Cerebellar nuclear complex (tissue), 1 donor: ENCODE measurements at regions not wholly inside any gene's neighbourhood (a gene's known extent, or its start where the extent isn't known, plus 50 kb on each side); places are given as distances from the start of the nearest gene placed in this dataset.

ENCODE experiments used
- DNase-seq, 2 experiments: peaks; one replicate each; lab custom pipeline; 2025; lab: John Stamatoyannopoulos, UW

DNA sequence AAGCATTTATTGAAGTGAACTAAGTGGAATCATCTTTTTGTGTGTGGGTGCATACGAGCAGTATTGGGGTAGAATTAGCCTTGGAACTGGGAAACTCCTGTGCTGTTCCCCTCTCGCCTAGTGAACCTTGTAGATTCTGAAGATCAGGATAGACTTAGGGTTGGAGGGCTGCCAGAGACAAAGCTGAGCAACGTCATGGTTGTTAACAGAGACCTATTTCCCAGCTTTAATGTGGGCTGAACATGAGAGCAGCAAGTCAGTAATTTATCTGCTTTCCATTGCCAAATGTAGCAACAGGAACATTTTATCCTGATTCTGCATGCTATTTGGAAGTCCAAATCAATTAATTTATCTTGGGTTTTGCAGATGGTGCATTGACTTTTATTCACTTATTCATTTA is 246.6 kb downstream of the IL20RB start:
- DNase-seq: no peak

- DNase-seq: no peak
These were observed 247.7 kb downstream of the IL20RB start for GRCh38 chr3:137205394-137206045.

DNA sequence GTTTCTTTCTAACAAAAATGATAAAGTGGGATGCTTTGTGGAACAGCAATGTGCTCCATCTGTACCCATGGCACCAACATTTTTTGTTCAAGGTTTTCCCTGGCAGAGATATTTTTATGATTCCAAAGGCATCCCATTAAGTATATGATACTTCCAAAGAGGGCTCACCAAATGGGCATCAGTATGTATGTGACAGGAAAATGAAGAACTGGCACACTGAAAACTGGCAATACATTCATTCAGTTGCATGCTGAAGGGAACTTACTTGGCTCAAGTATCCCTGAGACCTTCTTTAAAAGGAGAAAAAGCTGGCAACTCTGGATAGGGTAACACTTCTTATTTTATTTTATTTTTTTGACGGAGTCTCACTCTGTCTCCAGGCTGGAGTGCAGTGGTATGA is 249.8 kb downstream of the IL20RB start:
- DNase-seq: no peak

GRCh38 chr3:137217733-137218132 is 259.9 kb downstream of the IL20RB start:
- DNase-seq: no peak

GRCh38 chr3:137219801-137220445 is 262.1 kb downstream of the IL20RB start:
- DNase-seq: no peak

DNA sequence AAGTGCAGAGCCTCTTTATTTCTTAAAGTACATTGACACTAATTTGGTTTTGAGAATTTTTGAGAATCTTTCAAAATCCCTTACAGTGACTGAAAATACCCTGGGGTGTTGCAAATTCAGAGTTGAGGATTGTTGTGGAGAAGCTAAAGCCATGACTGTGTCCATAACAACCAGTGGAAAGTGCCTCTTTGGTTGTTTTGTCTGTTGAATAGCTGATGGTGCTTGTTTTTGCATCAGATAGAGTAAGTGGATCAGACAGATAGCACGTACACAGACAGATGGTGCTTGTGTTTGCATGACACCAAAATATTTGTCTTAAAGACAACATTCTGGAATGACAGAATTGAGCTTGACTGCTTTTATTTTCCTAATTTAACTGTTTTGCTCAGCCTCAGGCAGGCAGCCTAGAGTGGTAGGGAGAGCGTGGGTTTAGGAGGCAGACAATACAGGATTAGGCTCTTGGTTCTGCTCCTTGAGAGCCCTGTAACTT is 265.0 kb downstream of the IL20RB start:
- no peak for DNase-seq

DNA sequence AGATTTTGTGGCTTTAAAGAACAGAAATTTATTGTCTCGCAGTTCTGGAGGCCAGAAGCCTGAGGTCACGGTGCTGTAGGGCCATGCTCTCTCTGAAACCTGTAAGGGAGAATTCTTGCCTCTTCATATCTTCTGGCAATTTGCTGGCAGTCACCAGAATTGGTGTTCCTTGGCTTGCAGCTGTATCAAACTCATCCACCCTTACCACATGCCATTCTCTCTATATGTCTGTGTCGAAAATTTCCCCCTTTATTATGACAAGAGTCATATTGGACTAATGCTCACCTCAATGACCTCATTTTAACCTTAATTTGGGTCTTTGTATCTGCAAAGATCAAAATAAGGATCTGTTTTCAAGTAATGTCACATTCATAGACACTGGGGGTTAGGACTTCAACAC is 266.7 kb downstream of the IL20RB start:
- DNase-seq: no peak

- DNase-seq: no peak
These were observed 285.1 kb downstream of the IL20RB start for GRCh38 chr3:137242836-137243400.

- no peak for DNase-seq
These were observed 288.7 kb downstream of the IL20RB start for GRCh38 chr3:137246491-137246890.

DNA sequence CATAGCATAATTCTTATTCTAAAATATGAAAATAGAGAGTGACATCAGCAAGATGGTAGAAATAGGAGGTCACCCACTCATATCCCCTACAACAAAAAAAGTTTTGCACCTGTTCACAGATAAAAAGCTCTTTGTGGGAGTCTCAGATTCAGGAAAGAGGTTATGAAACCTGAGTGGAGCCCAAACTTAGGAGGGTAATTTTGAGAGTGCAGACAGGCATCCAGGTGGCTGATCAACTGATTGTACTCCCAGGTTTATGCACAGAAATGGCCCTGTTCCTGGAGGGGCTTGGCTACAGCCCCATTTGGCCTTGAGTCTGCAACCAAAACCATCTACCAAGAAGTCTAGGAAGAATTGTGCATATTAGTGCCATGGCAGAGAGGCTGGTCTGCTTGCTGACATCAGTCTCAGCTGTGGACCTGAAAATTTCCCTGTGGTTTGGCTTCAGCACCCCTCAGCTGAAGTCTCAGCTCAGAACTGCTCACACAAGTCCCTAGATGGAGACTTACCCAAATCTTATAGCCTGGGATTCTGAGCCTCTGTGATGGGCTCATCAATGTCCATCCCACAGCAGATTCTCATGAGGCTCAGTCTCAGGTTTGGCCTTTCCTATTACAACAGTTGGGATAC is 291.6 kb downstream of the IL20RB start:
- no peak for DNase-seq

- DNase-seq: no peak
These were observed 301.3 kb downstream of the IL20RB start for GRCh38 chr3:137259089-137259488.

GRCh38 chr3:137259701-137260100 is 301.9 kb downstream of the IL20RB start:
- no peak for DNase-seq

- DNase-seq: no peak
These were observed 306.5 kb downstream of the IL20RB start for GRCh38 chr3:137264071-137264820.

DNA sequence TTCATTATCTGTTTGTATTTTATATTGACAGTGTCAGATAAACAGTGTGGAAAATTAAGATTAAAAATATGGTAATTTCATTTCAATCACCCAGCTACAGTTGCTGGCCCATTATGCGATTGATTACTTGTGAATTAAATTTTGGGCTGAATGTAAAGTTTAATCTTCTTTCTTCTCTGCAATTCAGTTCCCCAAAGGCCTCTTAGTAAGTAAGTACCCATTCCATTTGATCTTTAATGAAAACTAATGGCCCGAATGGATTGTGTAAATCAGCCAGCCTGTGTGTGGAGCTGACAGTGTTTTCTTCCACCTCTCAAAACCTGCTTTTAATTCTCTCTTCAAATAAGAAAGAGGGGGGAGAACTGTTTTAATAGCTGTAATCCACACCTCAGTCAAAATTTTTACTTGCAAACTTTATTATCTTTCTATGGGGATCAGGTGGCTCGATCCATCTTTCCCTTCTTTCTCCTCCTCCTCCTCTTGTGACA is 307.1 kb downstream of the IL20RB start:
- no peak for DNase-seq

DNA sequence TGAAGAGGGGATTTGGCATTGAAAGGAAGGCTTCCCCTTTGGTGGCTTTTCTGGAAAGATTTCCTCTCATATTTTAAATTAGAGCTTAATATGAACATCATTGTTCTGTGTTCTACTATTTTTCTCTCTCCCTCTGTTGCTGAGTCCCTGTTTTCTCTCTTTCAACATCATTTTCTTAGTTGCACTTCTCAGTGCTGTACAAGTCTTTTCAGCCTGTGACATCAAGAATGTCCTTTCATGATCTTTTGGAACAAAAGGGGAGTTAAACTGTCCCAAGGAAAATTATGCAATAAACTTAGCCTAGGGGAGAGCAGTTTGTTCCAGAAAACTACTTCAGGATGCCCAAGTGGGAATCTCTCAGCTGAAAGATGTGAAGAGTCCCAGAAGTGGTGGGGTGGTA is 325.1 kb downstream of the IL20RB start:
- no peak for DNase-seq

DNA sequence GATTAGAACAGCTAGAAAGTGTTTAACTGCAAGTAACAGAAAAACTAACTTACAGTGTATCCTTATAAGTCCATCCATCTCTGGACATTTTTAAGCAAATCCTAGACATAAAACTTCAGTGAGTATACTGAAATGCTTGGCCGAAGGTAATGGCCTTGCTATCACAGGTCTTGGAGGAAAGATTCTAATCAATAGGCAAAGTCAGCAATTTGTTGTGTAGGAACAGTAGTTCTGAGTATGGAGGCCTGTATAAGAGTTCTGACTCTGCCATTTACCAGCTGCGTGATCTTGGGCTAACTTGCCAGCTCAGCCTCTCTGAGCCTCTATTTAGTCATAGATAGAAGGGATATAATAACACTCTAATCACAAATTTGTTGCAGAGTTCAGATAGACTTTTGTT is 328.1 kb downstream of the IL20RB start:
- no peak for DNase-seq

DNA sequence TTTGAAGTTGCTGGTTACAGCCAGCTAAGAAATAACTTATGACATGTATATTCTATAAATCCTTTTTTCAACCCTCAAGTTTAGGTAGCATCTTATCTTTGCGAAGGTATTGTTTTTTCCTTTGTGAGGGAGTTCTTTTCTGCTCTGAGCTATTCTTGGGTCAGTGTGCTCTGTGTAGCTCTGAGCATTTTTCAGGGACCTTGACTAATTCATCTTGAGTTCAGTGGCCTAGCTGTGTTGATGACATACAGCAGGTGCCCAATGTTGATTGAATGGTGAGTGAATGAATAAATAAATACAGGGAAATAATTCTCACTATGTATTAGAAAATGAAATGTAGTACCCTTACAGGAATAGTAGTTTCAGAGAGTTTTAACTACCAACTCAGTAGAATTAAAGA is 335.3 kb downstream of the IL20RB start:
- DNase-seq: no peak

DNA sequence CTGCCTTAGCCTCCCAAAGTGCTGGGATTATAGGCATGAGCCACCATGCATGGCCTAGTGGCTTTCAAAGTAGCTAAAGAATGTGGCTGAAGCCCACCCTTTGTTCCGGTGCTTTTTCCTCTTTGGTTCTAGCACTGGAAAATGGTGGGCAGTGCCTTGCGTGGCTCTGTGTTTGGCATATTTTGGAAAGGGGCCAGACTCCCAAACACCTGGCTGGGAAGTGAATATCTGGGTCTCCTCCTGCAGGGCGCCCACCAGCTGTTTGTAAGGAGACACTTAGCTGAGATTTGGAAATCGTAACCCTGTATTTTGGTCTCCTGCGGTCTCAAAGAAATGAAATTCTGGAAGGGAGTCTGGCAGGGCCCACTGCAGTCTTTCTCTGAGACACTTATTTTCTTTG is 336.4 kb downstream of the IL20RB start:
- no peak for DNase-seq

GRCh38 chr3:137294839-137295238 is 337.1 kb downstream of the IL20RB start:
- no peak for DNase-seq

- no peak for DNase-seq
These were observed 337.6 kb downstream of the IL20RB start for GRCh38 chr3:137295336-137295735.

- DNase-seq: no peak
These were observed 338.3 kb downstream of the IL20RB start for GRCh38 chr3:137296116-137296515.

GRCh38 chr3:137297770-137298169 is 340.0 kb downstream of the IL20RB start:
- no peak for DNase-seq
